Activated CD4-positive, alpha-beta T cell treated with anti-CD3 and anti-CD28 coated beads for 4 hours (primary cell): ENCODE measurements at regions not wholly inside any gene's neighbourhood (a gene's known extent, or its start where the extent isn't known, plus 50 kb on each side); places are given as distances from the start of the nearest gene placed in this dataset.
"Not testable (repeated sequence)": the region's sequence is repeated elsewhere in the genome, so short reads cannot be mapped to it uniquely, and the experiment has no call there.

ENCODE experiments used
- DNase-seq, 2 donors: peaks; one replicate each; pipeline ENCODE4 v3.0.0-alpha.2; 2020

GRCh38 chr22:48717076-48717810 lies 1110.4 kb downstream of the BRD1 start:
- no peak for DNase-seq

- DNase-seq, result not testable (repeated sequence)
Measured at GRCh38 chr22:48716154-48716553, 1111.5 kb downstream of the BRD1 start.

GRCh38 chr22:48715511-48715910 lies 1112.2 kb downstream of the BRD1 start:
- DNase-seq, result no peak

GRCh38 chr22:48714231-48714630 lies 1113.4 kb downstream of the BRD1 start:
- DNase-seq, result no peak

GRCh38 chr22:48713272-48714205 lies 1114.1 kb downstream of the BRD1 start:
- no peak for DNase-seq

GRCh38 chr22:48712558-48713271 lies 1115.0 kb downstream of the BRD1 start:
- no peak for DNase-seq

GRCh38 chr22:48711669-48712068 lies 1116.0 kb downstream of the BRD1 start:
- no peak for DNase-seq

- no peak for DNase-seq
Measured at GRCh38 chr22:48711031-48711431, 1116.6 kb downstream of the BRD1 start.

- no peak for DNase-seq
Measured at GRCh38 chr22:48710410-48710809, 1117.3 kb downstream of the BRD1 start.

- DNase-seq, result no peak
Measured at GRCh38 chr22:48709976-48710375, 1117.7 kb downstream of the BRD1 start.

- no peak for DNase-seq
Measured at GRCh38 chr22:48709453-48709852, 1118.2 kb downstream of the BRD1 start.

- no peak for DNase-seq
Measured at GRCh38 chr22:48708558-48709245, 1119.0 kb downstream of the BRD1 start.

- no peak for DNase-seq
Measured at GRCh38 chr22:48707763-48708557, 1119.7 kb downstream of the BRD1 start.

- DNase-seq, result no peak
Measured at GRCh38 chr22:48706934-48707762, 1120.5 kb downstream of the BRD1 start.

- DNase-seq, result no peak
Measured at GRCh38 chr22:48705917-48706605, 1121.6 kb downstream of the BRD1 start.

- DNase-seq, result no peak
Measured at GRCh38 chr22:48705159-48705916, 1122.3 kb downstream of the BRD1 start.

GRCh38 chr22:48704335-48704734 lies 1123.3 kb downstream of the BRD1 start:
- DNase-seq, result no peak

- no peak for DNase-seq
Measured at GRCh38 chr22:48703265-48703941, 1124.3 kb downstream of the BRD1 start.
